HG03159 (cell line): ENCODE measurements at regions not wholly inside any gene's neighbourhood (a gene's known extent, or its start where the extent isn't known, plus 50 kb on each side); places are given as distances from the start of the nearest gene placed in this dataset.
"Not testable (repeated sequence)": the region's sequence is repeated elsewhere in the genome, so short reads cannot be mapped to it uniquely, and the experiment has no call there.

ENCODE experiments used
- ATAC-seq: cut with Tn5 transposase; IDR thresholded peaks from one replicate; pipeline ENCODE4 v1.9.1; 2021; ENCODE audit warnings: mild to moderate bottlenecking, moderate library complexity; ENCODE audit not compliant: unreplicated experiment

DNA sequence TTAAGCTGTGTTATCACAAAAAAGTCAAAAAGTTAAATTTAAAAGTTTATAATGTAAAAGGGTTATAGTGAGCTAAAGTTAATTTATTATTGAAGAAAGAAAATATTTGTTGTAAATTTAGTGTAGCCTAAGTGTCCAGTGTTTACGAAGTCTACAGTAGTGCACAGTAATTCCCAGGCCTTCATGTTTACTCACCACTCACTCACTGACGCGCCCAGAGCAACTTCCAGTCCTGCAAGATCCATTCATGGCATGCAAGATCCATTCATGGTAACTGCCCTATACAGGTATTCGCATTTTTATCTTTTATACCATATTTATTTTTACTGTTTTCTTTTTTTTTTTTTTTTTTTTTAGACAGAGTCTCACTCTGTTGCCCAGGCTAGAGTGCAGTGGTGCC lies 69.5 kb downstream of the TPRA1 start:
- ATAC-seq = no peak

DNA sequence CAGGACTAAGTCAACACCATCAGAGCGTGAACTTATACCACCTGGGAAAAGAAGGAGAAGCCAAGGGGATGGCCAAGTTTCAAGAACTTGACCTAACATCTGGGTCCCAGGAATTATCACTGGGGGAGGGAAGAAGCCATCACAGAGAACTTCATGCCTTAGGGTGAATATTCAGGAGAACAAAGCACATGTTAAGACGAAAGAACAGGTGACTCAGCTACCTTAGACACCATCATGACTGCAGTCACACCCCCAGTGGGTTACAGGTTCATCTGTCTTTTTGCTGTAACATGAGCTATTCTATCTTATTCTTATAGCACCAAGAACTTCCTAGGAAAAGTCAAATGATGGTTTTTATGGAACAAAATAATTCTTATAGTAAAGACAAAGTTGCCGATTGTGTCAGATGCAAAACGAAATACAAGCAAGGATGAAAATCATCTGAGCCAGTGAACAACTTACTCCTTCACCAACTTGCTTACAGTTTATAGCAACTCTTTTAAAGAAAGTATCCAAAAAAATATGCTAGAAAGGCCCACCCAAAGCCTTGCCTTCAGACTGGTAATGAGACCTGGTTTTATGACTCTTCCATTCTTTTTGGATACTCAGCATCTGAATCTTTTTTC lies 72.0 kb downstream of the TPRA1 start:
- ATAC-seq = no peak

DNA sequence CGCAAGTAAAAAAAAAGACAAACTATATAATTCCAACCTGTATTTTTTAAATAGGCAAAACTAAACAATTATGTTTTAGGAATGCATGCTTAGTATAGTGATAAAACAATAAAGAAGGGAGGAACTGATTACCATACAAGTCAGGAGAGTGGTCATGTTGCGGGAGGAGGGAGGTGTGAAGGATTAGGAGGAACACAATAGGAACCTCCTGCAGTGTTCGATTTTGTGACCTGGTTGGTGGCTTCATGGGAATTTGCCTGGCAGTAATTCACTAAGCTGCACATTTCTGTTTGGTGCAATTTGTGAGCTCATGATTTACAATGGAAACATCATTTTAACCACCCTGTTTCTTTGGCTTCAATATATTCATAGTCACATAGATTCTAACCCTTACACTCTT lies 78.3 kb downstream of the TPRA1 start:
- ATAC-seq = no peak

DNA sequence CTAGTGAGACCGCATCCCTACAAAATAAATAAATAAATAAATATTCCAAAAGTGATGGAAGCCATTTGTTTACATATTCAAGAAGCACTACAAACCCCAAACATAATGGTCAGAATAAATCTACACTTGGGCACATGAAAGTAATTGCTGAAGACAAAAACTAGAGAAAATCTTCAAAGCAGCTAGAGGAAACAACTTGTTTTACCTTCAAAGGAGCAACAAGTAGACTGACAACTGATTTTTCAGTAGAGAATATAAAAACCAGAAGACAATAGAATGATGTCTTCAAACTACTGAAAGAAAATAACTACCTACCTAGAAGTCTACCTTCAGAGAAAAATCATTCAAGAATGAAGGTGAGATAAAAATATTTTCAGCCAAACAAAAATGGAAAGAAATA lies 89.4 kb downstream of the TPRA1 start:
- ATAC-seq = no peak

DNA sequence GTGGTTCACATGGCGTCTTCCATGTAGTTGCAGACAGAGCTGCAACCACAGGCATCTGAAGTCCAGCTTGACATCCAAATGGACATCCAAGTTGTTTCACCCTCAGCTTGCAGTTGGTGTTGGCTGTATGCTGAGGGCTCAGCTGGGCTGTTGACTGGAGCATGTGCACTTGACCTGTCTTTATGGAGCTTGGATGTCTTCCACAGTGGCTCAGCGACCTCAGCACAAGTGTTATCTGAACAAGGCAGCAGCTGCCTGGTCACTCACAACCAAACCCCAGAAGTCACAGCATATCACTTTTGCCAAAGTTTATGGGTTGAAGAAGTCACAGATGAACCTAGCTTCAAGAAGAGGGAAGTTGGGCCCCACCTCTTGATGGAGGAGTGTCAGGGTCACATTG lies 92.9 kb downstream of the TPRA1 start:
- ATAC-seq = no peak

DNA sequence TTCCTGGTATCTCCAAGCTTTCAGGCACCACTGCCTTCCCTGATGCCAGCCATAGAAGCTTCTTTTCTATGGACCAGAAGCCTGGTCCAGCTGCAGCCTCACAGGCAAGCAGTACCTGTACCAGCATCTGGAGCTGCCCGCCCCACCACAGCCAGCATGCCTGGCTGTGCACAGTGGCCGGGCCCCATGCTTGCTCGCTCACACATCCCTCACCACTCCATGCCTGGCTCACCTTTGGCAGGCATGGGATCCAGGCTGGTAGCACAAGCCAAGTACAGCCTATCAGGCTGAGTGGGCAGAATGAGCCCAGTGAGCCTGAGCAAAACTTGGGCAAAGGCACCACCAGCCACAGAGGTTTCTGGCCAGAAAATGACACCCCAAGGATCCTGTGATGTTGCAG lies 93.4 kb downstream of the TPRA1 start:
- no peak for ATAC-seq

DNA sequence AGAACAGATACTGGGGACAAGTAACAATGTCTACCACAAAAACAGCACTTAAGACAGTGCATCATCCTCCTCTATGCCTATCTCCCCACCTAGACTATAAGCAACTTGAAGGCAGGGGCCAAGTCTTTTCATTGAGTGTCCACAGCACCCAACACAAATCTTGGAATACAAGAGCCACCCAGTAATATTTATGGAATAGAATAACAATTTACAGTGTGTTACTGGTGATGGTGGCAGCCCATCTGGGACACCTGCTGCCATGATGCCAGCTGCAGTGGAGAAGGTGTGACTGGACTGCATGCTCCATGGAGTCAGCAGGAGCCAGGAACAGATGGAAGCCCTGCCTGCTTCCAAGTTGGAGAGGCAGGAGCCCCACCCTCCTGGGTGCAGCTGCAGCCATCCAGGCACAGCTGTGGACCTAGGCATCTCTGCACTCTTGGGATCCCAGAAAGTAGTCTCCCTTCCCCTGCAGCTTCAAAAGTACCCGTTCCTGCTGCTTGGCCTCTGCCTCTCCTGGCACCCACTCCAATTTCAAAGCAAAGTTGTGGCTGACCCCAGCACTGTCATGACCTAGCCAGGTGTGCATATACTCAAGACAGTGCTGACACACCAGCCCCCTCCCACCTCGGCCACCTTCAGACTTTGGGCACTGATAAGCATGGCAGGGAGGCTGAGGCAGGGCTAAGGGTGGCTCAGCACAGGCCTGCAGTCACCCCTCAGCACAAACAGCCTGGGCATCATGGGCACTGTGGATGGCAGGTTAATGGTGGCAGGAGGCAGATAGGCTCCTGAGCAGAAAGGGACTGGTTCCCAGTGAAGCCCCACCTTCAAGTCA lies 94.5 kb downstream of the TPRA1 start:
- ATAC-seq = no peak

DNA sequence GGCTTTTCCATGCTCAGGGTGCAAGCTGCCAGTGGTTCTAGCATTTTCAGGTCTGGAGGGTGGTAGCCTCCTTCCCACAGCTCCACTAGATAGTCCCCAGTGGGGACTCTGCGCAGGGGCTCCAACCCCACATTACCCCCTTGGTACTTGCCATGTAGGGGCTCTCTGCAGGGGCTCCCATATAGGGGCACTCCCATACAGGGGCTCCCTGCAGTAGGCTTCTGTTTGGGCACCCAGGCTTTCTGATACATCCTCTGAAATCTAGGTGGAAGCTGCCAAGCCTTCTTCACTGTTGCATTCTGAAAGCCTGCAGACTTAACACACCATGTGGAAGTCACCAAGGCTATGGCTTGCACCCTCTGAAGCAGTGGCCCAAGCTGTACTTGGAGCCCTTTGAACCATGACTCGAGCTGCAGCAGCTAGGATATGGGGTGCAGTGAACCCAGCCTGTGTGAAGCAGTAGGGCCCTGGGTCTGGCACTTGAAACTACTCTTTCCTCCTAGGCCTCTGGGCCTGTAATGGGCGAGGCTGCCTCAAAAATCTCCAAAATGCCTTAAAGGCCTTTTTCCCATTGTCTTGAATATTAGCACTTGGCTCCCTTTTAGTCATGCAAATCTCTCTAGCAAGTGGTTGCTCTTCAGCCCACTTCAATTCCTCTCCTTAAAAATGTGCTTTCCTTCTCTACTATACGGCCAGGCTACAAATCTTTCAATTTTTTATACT lies 96.4 kb downstream of the TPRA1 start:
- no peak for ATAC-seq

DNA sequence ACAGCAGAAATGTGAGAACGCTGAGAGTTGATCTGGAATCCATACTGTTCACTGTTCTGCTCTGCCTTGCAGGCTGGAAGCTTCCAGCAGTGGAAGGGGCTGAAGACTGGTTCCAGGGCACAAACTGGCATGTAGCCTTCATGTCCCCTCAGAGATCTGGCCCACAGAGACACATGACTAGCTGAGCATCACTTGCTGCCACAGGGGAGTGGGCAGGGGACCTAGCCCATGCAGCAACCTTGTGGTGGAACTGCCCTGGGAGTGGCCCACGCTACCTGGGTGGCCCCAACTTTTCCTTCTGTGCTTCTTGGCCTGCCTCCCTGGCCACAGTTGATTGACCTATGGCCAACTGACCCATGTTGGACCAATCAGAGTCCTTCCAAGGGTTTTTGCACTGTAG lies 98.1 kb downstream of the TPRA1 start:
- no peak for ATAC-seq

DNA sequence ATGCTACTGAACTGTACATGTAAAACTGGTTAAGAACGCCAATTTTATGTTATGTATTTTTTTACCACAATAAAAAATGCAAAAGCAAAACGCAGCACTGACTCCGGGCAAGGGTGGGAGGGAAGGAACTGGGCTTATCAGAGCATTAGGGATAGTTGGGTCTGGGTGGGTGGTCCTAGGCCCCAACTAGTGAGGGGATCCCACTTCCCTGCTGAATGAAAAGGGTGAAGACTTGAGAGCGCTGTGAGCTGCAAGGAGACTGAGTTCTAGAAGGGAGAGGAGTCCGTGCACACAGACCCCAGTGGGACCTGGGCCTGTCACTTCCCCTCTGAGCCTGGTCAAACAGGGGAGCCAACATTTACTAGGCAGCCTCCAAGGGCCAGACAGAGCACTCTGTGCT lies 98.6 kb downstream of the TPRA1 start:
- ATAC-seq = no peak

DNA sequence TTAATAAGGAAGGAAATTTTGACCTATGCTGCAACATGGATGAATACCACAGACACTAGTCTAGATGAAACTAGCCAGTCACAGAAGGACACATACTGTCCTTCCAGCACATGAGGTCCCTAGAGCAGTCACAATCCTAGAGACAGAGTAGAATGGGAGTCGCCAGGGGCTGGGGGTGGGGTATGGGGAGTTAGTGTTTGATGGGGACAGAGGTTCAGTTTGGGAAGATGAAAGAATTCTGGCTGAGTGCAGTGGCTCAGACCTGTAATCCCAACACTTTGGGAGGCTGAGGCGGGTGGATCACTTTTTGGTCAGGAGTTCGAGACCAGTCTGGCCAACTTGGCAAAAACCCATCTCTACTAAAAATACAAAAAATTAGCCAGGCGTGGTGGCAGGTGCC lies 99.2 kb downstream of the TPRA1 start:
- ATAC-seq = no peak

DNA sequence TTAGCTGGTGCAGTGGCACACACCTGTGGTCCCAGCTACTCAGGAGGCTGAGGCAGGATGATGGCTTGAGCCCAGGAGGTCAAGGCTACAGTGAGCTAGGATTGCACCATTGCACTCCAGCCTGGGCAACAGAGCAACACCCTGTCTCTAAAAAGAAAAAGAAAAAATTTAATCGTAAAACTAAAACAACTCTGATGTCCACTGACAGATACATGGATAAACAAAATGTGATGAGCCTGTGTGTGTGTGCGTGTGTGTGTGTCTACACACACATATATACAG lies 99.6 kb downstream of the TPRA1 start:
- ATAC-seq = not testable (repeated sequence)

DNA sequence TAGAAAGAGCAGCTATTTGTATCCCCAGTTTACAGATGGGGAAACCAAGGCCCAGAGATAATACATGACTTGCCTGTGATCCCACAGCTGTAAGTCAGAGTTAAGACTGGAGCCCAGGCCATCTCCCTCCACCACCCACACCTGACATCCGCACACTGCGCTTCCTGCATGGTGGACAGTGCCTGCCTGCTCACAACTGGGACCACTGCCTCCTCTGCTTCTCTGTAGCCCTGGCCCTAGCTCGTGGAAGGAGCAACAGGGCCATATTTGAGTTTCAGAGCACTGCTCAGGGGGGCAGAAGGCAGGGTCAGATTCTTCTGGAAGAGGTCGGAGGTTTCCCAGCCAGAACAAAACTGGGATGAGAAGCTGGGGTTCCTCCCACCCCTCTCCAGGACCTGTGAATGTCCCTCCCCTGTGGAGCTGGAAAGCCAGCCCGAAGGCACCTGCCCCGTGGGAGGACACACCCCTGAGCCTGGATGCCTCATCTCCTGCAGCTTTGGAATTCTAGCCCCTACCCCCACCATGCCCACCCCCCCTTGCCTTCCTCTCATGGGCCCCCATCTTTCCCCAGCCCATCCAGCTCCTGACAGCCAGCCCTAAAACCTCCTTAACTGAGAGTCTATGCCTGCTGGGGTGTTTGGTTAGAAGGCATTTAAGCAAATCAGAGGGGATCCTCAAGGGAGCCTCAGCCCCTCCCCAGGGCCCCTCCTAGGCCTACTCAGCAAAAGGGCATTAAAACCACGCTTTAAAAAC lies 100.1 kb downstream of the TPRA1 start:
- ATAC-seq = no peak

DNA sequence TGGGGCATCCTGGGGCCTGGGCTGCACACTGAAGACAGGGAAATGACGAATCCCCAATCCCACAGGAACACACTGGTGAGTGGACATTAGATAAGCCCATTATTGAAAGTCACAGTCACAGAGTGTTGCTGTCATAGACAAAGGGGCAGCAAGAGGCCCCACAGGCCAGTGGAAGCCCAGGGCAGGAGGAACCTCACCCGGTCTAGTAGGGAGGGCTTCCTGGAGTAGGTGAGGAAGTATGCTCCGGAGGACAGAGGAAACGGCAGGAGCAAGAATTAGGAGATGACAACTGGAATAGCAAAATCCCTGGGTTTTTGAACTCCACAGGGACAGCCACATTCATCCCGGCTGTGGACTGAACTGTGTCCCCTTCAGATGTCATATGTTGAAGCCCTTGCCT lies 101.2 kb downstream of the TPRA1 start:
- ATAC-seq = no peak

DNA sequence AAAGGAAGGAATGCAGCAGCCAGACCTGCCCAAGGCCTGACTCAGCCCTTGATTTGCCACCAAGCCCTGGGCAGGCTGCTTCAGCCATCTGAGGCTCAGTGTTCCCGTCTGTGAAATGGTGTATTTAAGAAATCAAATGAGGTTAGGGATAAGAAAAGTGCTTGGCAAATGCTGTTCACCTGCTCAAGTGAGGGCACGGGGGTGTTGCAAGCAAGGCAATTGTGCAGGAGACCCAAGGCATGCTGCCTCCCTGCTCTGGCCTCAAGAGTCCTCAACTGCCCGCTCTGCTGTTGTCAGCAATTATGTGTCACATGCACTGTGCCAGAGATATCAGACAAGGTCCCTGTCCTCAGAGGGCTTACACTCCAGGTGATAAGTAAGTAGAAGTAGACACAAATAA lies 101.8 kb downstream of the TPRA1 start:
- ATAC-seq = no peak

DNA sequence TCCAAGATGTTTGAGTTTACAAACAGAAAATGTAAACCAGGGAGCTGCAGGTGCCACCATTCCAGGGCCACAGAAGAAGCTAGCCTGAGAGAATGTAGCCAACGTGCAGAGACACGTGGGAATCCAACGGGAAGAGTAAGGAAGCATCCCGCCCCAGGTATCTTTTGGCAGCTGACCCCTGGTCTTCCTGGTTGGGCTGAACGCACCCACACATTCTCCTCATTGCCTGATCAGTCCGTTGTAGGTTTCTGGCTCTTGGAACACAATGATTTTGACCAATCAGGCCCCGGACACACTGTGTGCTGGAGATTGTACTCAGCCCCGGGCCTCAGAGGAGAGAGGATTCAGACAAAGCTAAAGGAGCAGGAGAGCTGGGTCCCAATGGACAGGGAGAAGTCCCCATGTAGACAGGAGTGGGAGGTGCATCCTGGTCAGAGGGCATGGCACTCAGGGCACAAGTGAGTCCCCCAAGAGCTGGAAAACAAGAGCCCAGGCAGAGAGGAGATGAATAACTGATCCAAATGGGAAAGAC lies 102.3 kb downstream of the TPRA1 start:
- no peak for ATAC-seq

DNA sequence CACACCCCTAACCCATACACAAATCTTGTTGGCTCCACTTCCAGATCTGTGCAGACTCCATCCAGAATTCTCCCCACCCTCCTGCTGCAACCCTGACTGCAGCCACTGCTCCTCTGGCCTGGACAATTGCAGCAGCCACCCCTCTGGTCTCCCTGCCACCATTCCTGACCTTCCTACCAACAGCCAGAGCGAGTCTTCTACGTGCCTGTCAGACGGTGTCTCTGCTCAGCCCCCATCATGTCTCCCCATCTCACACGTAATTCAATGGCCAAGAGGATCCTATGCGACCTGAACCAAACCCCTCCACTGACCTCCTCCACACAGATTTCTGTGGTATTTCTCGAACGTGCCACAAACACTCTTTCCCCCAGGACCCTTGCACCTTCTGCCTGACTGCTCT lies 103.3 kb downstream of the TPRA1 start:
- ATAC-seq = no peak

DNA sequence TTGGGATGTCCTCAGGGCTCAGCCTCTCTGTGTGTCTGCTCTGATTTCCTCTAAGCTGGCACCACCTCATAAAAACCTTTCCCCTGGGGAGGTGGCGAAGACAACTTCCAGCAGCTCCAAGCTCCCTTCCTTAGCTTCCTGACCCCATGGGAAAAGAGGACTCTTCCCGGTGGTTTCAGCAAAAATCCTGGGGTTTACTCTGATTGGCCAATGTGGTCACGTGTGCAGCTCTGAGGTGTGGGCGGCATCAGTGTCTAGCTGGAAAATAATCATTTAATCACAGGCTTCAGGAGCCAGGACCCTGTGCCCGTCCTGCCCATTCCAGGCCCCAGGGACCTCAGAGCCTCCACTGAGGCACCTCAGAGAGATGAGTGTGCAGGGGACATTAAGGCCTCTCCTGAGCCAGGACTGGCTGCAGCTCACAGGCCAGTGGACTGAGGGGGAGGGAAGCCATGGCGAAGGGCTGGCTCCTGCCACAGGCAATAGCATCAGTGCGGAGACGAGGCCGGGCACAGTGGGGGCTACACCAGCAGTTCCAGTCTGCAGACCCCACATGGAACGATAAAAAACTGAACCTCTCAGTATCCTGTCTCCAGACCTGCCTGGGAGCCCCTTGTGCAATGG lies 104.1 kb downstream of the TPRA1 start:
- ATAC-seq = no peak

DNA sequence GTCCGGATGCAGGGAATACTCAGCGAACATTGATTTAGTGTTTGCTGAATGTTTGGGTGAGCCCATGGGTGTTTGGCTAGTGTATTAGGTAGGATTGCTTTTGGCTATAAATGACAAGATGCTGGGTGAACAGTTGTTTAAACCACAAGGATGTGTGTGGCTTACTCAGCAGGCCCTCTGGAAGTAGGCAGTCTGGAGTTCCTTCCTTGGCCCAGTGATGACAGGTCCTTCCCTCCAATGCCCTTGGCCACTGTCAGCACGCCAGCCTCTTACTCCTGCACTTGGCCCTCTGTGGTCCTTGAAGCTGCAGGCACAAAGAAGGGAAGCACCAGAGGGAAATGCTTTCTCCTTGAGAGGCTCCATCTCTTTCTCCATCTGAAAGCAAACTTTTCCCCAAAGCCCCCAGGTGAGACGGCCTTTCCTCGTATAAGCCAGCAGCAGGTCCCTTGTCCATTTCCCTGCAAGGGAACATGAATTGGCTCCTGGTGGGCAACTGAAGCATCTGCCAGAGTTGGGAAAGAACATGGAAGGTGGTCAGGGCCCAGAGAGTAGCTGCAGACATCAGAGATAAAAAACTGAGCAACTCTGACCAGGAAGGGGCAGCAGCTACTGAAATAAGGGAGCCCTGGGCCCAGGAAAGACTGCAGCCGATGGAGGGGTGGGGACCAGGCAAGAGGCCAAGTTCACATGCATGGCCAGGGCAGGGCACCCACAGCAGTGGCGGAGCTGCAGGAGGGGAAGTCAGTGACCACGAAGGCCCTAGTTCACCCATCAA lies 105.0 kb downstream of the TPRA1 start:
- ATAC-seq = no peak
